Right lobe of liver (tissue), 6 donors: ENCODE measurements at regions not wholly inside any gene's neighbourhood (a gene's known extent, or its start where the extent isn't known, plus 50 kb on each side); places are given as distances from the start of the nearest gene placed in this dataset.
A peak's percentile ranks its signal among the peaks of the same experiment; 100 is the strongest.

Experiments used
- ATAC-seq, 4 donors: fragments of 200-7000 bp; cut with Tn5 transposase; one replicate each; pipeline ENCODE4 v1.9.1; 2020; ENCODE audit warnings: mild to moderate bottlenecking in 4 of 4, moderate library complexity in 4 of 4
- DNase-seq, 3 donors: peaks; one replicate each; pipeline ENCODE4 v3.0.0-alpha.2; 2020
- H3K27ac ChIP-seq, 3 donors: fragments of 200-600 bp; one replicate each; pipeline ENCODE4 v1.8.0; 2022
- H3K27me3 ChIP-seq, 2 donors: fragments of 200-600 bp; one replicate each; pipeline ENCODE4 v1.8.0; 2022
- H3K36me3 ChIP-seq, 4 donors: fragments of 200-600 bp; sonication (generic) in 1 of 4; one replicate each; pipeline versions ENCODE4 v1.5.1 to v1.8.0; 2017 to 2022; ENCODE audit warnings: control low read depth in 1 of 4
- H3K4me1 ChIP-seq, 4 donors: fragments of 200-600 bp; sonication (generic) in 1 of 4; one replicate each; pipeline versions ENCODE4 v1.5.1 to v1.8.0; 2017 to 2022; ENCODE audit warnings: control low read depth in 1 of 4
- H3K4me3 ChIP-seq, 3 donors: fragments of 200-600 bp; one replicate each; pipeline ENCODE4 v1.8.0; 2022
- H3K9me3 ChIP-seq, 4 donors: fragments of 200-600 bp; sonication (generic) in 1 of 4; one replicate each; pipeline versions ENCODE4 v1.5.1 to v1.8.0; 2017 to 2022; ENCODE audit warnings: control low read depth in 1 of 4
- CTCF ChIP-seq, 4 donors: fragments of 200-600 bp in 3 of 4; fragments of 450-650 bp in 1 of 4; IDR thresholded peaks; one replicate each; pipeline versions ENCODE4 v1.5.1 to v1.8.0; 2016 to 2022; ENCODE audit warnings: antibody characterized with exemption in 4 of 4, mild to moderate bottlenecking in 2 of 4
- POLR2A ChIP-seq: fragments of 450-650 bp; IDR thresholded peaks from one replicate; pipeline ENCODE4 v1.6.1; 2017; ENCODE audit warnings: antibody characterized with exemption, mild to moderate bottlenecking
- WGBS: methylation state at CpG from one replicate; pipeline ENCODE4 v1.1.6; 2018; ENCODE audit warnings: low coverage, low lambda C conversion rate; ENCODE audit not compliant: insufficient coverage; ENCODE audit errors: missing lambda C conversion rate; 5-methylcytosine and 5-hydroxymethylcytosine counted together
- intact Hi-C, 2 donors: fragments of 100-400 bp; cut with DNase I; formaldehyde crosslinking; loops; one replicate each; pipeline versions ENCODE4 v1.11.2 to v1.14.1; 2022
- donor health status: DM: no; HTN: yes; CAD: no.
- donor health status: DM: no; HTN: no; CAD: no.
- donor health status: DM: no; HTN: no; CAD: no.
- donor health status: DM: no; HTN: yes; CAD: no.
- donor health status: DM: no; HTN: yes; CAD: no.

DNA sequence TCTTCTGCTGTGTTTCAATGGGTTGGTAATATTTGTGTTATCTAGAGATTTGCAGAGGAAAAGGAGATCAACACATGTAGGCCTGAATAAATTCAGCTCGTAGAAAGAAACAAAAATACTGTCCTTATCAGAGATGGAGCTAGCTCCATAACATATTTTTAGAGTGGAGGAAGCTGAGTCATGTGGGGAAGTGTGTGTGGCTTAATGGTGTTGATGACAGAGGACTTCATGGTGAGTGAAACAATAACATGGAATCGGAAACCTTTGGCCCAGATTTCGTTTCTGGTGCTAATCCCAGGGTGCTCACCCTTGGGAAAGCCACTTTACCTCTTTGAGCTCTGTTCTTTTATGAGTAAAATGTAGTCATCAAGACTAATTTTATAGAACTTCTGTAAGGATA is 825.0 kb downstream of the TLR4 start:
- no peaks in the 10 kb centered on the region for H3K9me3 ChIP-seq
- no peak overlapping the region for H3K4me3 ChIP-seq
- WGBS = 8% methylated on average over 3 of the region's 3 CpGs
- H3K36me3 ChIP-seq = no peaks in the 10 kb centered on the region
- no peaks in the 10 kb centered on the region for H3K27me3 ChIP-seq
- TF ChIP-seq POLR2A = no peak
- TF ChIP-seq CTCF (IDR thresholded peaks at IDR 0.05) = no peak
- intact Hi-C loops = no loop called here
- no peaks in the 10 kb centered on the region for H3K4me1 ChIP-seq
- H3K27ac ChIP-seq = no peak overlapping the region
- DNase-seq (no peak), ATAC-seq (peak; percentile 18 to 74 (median 56))

- no peak for ATAC-seq
- 40% methylated on average over 2 of the region's 2 CpGs for WGBS
- intact Hi-C loops = no loop called here
Measured at GRCh38 chr9:118529624-118530214, 825.5 kb downstream of the TLR4 start.

DNA sequence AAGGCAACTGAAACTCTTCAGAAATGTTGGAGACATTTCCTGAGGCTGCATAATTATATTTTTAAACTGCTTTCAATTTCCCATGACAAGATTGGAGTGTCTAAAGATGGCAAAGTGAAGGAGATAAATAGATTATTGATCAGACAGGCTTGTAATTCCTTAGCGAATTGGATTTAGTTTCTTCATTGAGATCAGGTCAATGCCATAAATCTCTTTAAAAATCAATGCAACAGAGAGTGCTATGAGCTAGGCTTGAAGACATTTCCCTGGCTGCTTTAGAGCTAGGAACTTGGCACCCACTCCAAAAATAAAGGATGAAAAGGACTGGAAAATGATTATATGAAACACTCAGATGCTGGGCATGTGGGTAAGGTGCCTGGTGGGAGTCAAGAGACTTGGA is 828.4 kb downstream of the TLR4 start:
- H3K36me3 ChIP-seq = no peaks in the 10 kb centered on the region
- TF ChIP-seq CTCF (IDR thresholded peaks at IDR 0.05) = no peak
- no peak for TF ChIP-seq POLR2A
- no peaks in the 10 kb centered on the region for H3K27me3 ChIP-seq
- H3K4me1 ChIP-seq = no peaks in the 10 kb centered on the region
- H3K4me3 ChIP-seq = no peak overlapping the region
- intact Hi-C loops = no loop called here
- ATAC-seq (no peak), DNase-seq (no peak)
- H3K27ac ChIP-seq = no peak overlapping the region
- 86% methylated on average over 1 of the region's 1 CpG for WGBS
- H3K9me3 ChIP-seq = no peaks in the 10 kb centered on the region

More at GRCh38 chr9:118529624-118530214, 825.5 kb downstream of the TLR4 start:
- H3K9me3 ChIP-seq = no peaks in the 10 kb centered on the region
- no peak overlapping the region for H3K4me3 ChIP-seq
- H3K27me3 ChIP-seq = no peaks in the 10 kb centered on the region
- TF ChIP-seq CTCF (IDR thresholded peaks at IDR 0.05) (no peak), POLR2A (no peak)
- H3K4me1 ChIP-seq = no peaks in the 10 kb centered on the region
- no peak overlapping the region for H3K27ac ChIP-seq
- H3K36me3 ChIP-seq = no peaks in the 10 kb centered on the region
- no peak for DNase-seq

DNA sequence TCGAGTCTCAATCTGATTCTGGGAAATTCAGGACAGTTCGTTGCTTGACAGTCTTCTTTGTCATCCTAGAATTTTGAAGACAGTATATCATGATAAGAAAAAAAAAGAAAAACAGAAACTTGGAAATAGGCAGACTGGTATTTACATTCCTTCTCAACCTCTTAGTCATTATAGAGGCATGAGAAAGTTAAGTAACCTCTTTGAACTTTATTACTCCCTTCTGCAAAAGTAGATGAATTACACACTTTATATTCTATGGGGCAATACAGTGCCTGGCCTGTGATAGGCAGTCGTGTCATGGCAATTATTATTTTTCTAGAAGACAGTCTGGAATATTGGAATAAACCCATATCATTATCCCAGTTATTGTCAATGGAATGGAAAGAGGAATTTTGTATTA is 828.9 kb downstream of the TLR4 start:
- Histone ChIP-seq H3K27ac (no peak overlapping the region), H3K4me1 (no peaks in the 10 kb centered on the region), H3K4me3 (no peak overlapping the region), H3K9me3 (no peaks in the 10 kb centered on the region), H3K36me3 (no peaks in the 10 kb centered on the region), H3K27me3 (no peaks in the 10 kb centered on the region)
- WGBS = 54% methylated on average over 3 of the region's 3 CpGs
- TF ChIP-seq CTCF (IDR thresholded peaks at IDR 0.05) (no peak), POLR2A (no peak)
- ATAC-seq = no peak
- intact Hi-C loops = no loop called here
- DNase-seq = no peak

GRCh38 chr9:118533850-118534249 is 829.6 kb downstream of the TLR4 start:
- intact Hi-C loops = no loop called here
- no peaks in the 10 kb centered on the region for H3K9me3 ChIP-seq
- H3K27ac ChIP-seq = no peak overlapping the region
- TF ChIP-seq POLR2A = no peak
- no peak for TF ChIP-seq CTCF (IDR thresholded peaks at IDR 0.05)
- DNase-seq (no peak), ATAC-seq (no peak)
- no peaks in the 10 kb centered on the region for H3K36me3 ChIP-seq
- WGBS = 43% methylated on average over 3 of the region's 3 CpGs
- H3K27me3 ChIP-seq = no peaks in the 10 kb centered on the region
- H3K4me3 ChIP-seq = no peak overlapping the region
- no peaks in the 10 kb centered on the region for H3K4me1 ChIP-seq
